ENCODE measurements at regions not wholly inside any gene's neighbourhood (a gene's known extent, or its start where the extent isn't known, plus 50 kb on each side); places are given as distances from the start of the nearest gene placed in this dataset.
"Not testable (repeated sequence)": the region's sequence is repeated elsewhere in the genome, so short reads cannot be mapped to it uniquely, and the experiment has no call there.

DNA sequence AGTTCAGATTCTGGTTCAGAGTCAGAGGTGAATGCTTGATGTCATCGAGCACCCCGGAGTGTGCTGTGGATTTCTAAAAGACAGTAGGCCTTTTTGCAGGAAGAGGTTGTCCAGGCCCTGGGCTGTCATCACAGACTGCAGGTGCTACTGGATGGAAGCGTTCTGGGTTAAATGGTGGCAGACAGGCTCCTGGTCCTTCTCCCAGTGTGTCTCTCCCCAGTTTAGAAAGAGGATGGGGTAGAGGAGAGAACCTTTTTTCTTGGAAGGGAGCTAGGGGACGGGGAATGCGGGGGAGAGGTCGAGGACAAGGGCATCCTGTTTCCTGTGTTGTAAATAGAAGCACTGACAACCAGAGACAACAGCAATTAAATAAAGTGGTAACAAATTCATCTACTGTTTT lies 102.3 kb upstream of the NUDT6 start:
- intact Hi-C loops (cut with DNase I), result no loop called here
- WGBS, 4 donors, result 60 to 71% (median 63%) methylated on average over 6 of the region's 6 CpGs
- no peaks in the 10 kb centered on the region for H3K9me3 ChIP-seq (replicated peaks in 1 of 3)
- peaks cover 3 to 7% of the 10 kb centered on the region in 2 donors for H3K4me1 ChIP-seq (replicated peaks in 1 of 2)
- DNase-seq, result no peak
- no peak overlapping the region for H3K4me3 ChIP-seq
- no peaks in the 10 kb centered on the region for H3K36me3 ChIP-seq (replicated peaks in 1 of 2)
- no peaks in the 10 kb centered on the region for H3K27me3 ChIP-seq
- H3K27ac ChIP-seq, result no peak overlapping the region
- TF ChIP-seq, protein P1, sequence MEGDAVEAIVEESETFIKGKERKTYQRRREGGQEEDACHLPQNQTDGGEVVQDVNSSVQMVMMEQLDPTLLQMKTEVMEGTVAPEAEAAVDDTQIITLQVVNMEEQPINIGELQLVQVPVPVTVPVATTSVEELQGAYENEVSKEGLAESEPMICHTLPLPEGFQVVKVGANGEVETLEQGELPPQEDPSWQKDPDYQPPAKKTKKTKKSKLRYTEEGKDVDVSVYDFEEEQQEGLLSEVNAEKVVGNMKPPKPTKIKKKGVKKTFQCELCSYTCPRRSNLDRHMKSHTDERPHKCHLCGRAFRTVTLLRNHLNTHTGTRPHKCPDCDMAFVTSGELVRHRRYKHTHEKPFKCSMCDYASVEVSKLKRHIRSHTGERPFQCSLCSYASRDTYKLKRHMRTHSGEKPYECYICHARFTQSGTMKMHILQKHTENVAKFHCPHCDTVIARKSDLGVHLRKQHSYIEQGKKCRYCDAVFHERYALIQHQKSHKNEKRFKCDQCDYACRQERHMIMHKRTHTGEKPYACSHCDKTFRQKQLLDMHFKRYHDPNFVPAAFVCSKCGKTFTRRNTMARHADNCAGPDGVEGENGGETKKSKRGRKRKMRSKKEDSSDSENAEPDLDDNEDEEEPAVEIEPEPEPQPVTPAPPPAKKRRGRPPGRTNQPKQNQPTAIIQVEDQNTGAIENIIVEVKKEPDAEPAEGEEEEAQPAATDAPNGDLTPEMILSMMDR (IDR thresholded peaks at IDR 0.05), result no peak
- no peak for TF ChIP-seq POLR2A (IDR thresholded peaks at IDR 0.05)

DNA sequence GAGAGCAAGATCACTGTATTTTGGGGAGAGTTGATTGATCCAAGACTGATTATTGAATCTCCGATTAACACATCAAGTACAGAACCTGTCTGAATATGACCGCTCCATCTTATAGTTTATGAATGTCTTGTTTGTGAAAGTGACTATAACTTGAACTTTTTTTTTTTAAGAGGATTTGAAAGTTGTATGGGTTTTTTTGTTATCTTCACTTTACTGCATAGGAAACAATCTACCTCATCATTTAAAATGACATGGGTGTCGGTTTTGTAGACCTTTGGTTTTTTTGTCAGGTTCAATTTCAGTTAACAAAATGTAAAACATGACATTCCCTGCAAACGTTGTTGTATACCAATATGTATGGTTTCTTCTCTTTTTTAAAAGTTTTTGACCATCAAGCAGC lies 103.0 kb upstream of the NUDT6 start:
- Histone ChIP-seq H3K4me1 (replicated peaks in 1 of 2) (peaks cover 3 to 7% of the 10 kb centered on the region in 2 donors), H3K4me3 (no peak overlapping the region), H3K9me3 (replicated peaks in 1 of 3) (no peaks in the 10 kb centered on the region), H3K27me3 (no peaks in the 10 kb centered on the region), H3K27ac (no peak overlapping the region), H3K36me3 (replicated peaks in 1 of 2) (no peaks in the 10 kb centered on the region)
- intact Hi-C loops (cut with DNase I), result no loop called here
- no peak for TF ChIP-seq POLR2A (IDR thresholded peaks at IDR 0.05)
- TF ChIP-seq, protein P1 (IDR thresholded peaks at IDR 0.05), result no peak
- DNase-seq, result no peak
- 90 to 93% (median 92%) methylated on average over 4 of the region's 4 CpGs for WGBS, 4 donors

DNA sequence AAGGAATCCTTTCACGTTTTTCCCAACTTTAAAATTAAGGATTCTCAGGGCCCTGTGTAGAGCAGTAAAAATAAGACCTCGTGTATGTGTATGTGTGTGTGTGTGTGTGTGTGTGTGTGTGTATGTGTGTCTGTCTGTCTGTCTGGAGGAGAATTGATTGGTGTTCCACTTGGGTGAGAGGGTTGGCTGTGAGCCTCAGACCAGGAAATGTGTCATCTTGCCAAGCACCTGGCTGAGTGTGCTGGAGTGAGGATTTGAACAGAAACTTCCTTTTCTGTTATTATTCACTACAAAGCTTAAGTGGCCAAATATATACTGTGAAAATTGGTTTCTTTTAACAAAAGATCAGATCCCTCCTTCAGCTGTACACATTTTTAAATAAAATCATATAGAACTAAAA lies 103.6 kb upstream of the NUDT6 start:
- H3K9me3 ChIP-seq (replicated peaks in 1 of 3); H3K36me3 ChIP-seq (replicated peaks in 1 of 2); intact Hi-C loops (cut with DNase I); H3K27ac ChIP-seq; H3K27me3 ChIP-seq; H3K4me1 ChIP-seq (replicated peaks in 1 of 2); DNase-seq; H3K4me3 ChIP-seq: not testable (repeated sequence)
- WGBS, 4 donors, result 64 to 72% (median 68%) methylated on average over 2 of the region's 2 CpGs

DNA sequence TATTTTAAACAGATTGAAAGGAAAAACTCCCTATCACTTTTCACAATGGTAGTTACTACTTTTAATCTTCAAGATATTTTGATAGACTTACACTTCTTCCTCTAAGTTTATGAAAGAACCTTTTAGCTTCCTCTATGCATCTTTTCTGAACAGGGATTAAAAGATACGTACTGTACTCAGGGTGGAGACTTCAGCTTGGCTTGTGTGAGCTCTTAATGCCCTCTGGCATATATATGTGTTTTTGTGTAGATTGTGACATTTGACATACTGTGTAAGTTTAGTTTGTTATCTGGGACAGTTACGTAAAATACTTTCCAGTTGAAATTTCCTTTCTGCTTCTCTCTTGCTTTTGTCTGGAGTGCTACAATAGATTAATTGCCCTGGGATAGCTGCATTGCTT lies 109.3 kb upstream of the NUDT6 start:
- DNase-seq, result no peak
- 69 to 99% (median 94%) methylated on average over 2 of the region's 2 CpGs for WGBS, 4 donors
- Histone ChIP-seq H3K4me1 (replicated peaks in 1 of 2) (no peaks in the 10 kb centered on the region), H3K9me3 (replicated peaks in 1 of 3) (no peaks in the 10 kb centered on the region), H3K27ac (no peak overlapping the region), H3K36me3 (replicated peaks in 1 of 2) (no peaks in the 10 kb centered on the region), H3K27me3 (no peaks in the 10 kb centered on the region), H3K4me3 (no peak overlapping the region)
- intact Hi-C loops (cut with DNase I), result no loop called here
- TF ChIP-seq, protein P1 (IDR thresholded peaks at IDR 0.05), result no peak
- TF ChIP-seq POLR2A (IDR thresholded peaks at IDR 0.05), result no peak

DNA sequence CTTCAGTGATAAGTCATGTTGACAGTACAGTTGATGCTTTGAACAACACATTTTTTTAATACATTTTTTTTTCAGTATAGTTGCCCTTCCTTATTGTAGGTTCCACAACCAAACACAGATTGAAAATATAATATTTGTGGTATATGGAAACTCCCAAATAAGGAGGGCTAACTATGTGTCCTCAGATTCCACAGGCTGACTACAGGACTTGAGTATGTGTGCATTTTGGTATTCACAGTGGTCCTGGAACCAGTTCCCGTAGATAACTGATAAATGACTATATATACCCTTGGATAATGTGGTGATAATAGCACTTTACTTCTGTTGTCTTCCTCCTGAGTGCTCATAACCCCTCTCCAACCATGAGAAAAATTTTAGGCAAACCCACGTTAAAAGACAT lies 111.6 kb upstream of the NUDT6 start:
- TF ChIP-seq POLR2A (IDR thresholded peaks at IDR 0.05), result no peak
- TF ChIP-seq, protein P1 (IDR thresholded peaks at IDR 0.05), result no peak
- no peak overlapping the region for H3K27ac ChIP-seq
- H3K4me3 ChIP-seq, result no peak overlapping the region
- H3K36me3 ChIP-seq (replicated peaks in 1 of 2), result no peaks in the 10 kb centered on the region
- 95 to 100% (median 97%) methylated on average over 2 of the region's 2 CpGs for WGBS, 4 donors
- DNase-seq, result no peak
- no peaks in the 10 kb centered on the region for H3K27me3 ChIP-seq
- H3K9me3 ChIP-seq (replicated peaks in 1 of 3), result no peaks in the 10 kb centered on the region
- H3K4me1 ChIP-seq (replicated peaks in 1 of 2), result no peaks in the 10 kb centered on the region
- intact Hi-C loops (cut with DNase I), result no loop called here

All from adrenal gland (tissue), 9 donors.